ENCODE measurements at regions not wholly inside any gene's neighbourhood (a gene's known extent, or its start where the extent isn't known, plus 50 kb on each side); places are given as distances from the start of the nearest gene placed in this dataset.
"Not testable (repeated sequence)": the region's sequence is repeated elsewhere in the genome, so short reads cannot be mapped to it uniquely, and the experiment has no call there.

DNA sequence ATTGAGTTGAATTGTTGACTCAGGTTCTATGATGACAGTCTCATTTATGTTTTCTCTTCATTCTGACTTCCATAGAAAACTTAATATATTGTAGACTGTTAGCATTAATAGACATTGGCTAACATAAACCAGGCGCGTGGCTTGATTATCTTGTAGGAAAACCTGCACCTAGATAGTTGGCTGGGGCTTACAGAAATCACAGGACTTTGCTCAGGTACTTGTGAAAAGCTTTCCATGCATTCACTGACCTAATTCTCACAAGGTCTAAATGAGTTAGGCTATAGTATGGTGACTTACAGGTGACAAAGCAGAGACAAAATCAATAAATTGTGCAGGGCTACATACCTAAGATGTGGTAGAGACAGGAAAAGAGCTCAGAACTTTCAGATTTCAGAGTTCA is 212.8 kb downstream of the GPAT3 start:
- no peak for DNase-seq (ENCODE audit: extremely low read depth, low read depth, low spot score)

GRCh38 chr4:83738895-83739294 is 203.0 kb downstream of the GPAT3 start:
- DNase-seq (ENCODE audit: extremely low read depth, low read depth, low spot score): no peak

DNA sequence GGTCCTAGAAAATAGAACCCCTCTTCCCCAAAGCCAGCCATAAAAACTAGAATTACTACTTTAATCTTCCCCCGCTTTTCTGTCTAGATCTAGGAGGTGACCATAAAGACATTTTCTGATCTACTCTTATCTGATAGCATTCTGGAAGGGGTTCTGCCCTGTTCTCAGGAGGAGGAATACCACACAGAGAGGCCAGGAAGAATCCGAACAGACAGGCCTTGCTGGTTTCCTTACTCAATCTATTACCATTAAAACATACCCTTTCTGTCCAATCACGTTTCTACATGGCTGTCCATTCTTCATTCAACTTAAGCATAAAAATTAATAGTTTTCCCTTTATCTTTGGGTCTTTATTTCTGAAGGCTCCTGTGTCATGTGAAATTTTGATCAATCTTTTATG is 198.7 kb downstream of the GPAT3 start:
- no peak for DNase-seq (ENCODE audit: extremely low read depth, low read depth, low spot score)

DNA sequence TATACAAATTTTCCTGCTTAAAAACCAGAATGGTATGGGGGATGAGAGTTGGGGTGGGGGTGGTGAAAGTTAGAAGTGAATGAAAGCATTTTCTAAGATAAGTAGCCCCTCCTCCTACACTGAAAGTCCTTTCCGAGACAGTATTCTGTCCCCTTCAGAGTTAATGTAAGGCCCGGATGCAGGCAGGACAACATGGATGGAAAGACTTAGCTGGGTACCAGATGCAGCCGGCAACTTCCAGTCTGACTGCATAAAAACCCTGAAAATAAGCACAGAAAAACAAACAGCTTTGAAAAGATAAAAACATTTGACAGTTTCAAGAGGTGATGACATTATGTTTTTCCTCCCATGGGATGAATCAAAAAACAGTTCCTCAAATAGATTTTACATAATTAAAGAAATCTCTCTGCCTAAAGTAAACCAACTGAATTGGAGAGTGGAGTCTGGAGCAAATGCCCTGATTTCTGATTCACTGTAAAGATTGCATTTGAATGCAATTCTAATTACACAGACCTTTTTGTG is 196.3 kb downstream of the GPAT3 start:
- DNase-seq (ENCODE audit: extremely low read depth, low read depth, low spot score): no peak

DNA sequence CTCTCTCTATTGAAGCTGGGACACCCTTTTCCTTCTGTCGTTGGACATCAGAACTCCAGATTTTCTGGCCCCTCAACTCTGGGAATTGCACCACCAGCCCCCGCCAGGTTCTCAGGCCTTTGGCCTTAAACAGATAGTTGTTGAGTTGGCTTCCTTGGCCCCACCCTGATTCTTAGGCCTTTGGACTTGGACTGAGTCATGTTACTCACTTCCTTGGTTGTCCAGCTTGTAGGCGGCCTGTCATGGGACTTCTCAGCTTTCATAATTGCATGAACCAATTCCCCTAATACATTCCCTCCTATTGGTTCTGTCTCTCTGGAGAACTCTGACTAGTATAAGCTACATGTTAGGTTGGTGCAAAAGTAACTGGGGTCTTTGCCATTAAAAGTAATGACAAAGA is 195.7 kb downstream of the GPAT3 start:
- DNase-seq (ENCODE audit: extremely low read depth, low read depth, low spot score): no peak

GRCh38 chr4:83730958-83731357 is 195.1 kb downstream of the GPAT3 start:
- not testable (repeated sequence) for DNase-seq (ENCODE audit: extremely low read depth, low read depth, low spot score)

DNA sequence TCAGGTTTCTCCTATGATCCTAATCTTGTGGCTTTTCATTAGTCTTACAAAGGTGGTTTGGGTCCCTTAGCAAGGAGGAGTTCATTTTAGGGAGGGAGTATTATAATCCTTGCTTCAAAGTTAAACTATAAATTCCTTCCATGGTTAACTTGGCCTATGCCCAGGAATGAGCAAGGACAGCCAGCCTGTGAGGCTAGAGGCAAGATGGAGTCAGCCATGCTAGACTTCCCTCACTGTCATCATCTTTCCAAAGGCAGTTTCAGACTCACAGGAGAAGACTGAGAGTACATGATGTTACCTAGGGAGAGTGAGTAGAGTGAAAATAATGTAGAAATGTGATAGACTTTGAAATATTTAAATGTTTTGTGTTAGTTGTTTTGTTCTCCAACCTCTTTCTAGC is 192.3 kb downstream of the GPAT3 start:
- no peak for DNase-seq (ENCODE audit: extremely low read depth, low read depth, low spot score)

GRCh38 chr4:83725336-83726085 is 189.6 kb downstream of the GPAT3 start:
- DNase-seq (ENCODE audit: extremely low read depth, low read depth, low spot score): no peak

- DNase-seq (ENCODE audit: extremely low read depth, low read depth, low spot score): no peak
These were observed 188.8 kb downstream of the GPAT3 start for GRCh38 chr4:83724485-83725335.

GRCh38 chr4:83723609-83724008 is 187.7 kb downstream of the GPAT3 start:
- DNase-seq (ENCODE audit: extremely low read depth, low read depth, low spot score): no peak

DNA sequence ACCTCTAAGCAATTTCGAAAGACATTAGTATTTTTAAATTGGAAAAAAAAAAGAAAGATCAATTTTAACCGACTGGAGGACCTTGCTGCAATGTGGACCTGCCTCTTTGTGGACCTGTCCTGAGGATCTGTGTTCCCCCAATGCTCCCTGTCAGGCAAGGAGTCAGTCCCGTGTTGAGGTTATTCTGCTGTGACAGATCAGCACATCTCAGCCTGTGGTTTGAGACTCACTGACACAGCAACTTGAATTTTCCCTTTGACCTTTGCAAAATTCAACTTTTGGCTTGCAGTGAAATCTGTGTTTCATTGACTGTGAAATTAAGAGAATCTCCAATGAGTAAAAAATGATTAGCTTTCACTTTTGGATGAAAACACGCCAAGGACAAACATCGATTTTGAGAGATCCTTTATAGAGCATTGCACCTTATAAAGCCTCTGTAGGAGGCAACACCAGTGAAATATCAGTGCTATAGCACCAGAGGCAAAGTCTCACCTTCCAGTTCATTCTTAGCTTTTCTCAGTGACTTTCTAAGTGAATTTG is 186.9 kb downstream of the GPAT3 start:
- no peak for DNase-seq (ENCODE audit: extremely low read depth, low read depth, low spot score)

- no peak for DNase-seq (ENCODE audit: extremely low read depth, low read depth, low spot score)
These were observed 181.0 kb downstream of the GPAT3 start for GRCh38 chr4:83716874-83717273.

DNA sequence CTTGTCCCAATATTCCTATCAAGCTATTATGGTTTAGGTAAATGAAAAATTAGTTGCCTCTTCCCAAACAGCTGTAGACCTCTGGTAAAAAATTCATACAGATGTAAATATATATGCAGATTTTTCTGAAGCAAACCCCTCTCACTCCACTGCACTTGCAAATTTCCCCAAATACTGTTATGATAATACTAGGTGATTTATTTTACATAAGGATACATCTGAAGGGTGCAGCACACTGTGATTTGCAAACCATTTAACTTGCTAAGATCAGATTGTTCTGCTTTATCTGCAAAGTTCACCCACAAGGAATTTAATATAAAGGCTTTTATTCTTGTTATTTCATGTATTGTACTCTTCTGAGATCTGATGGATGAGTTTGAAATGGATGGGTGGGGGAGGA is 177.0 kb downstream of the GPAT3 start:
- no peak for DNase-seq (ENCODE audit: extremely low read depth, low read depth, low spot score)

GRCh38 chr4:83709627-83710026 is 173.7 kb downstream of the GPAT3 start:
- no peak for DNase-seq (ENCODE audit: extremely low read depth, low read depth, low spot score)

DNA sequence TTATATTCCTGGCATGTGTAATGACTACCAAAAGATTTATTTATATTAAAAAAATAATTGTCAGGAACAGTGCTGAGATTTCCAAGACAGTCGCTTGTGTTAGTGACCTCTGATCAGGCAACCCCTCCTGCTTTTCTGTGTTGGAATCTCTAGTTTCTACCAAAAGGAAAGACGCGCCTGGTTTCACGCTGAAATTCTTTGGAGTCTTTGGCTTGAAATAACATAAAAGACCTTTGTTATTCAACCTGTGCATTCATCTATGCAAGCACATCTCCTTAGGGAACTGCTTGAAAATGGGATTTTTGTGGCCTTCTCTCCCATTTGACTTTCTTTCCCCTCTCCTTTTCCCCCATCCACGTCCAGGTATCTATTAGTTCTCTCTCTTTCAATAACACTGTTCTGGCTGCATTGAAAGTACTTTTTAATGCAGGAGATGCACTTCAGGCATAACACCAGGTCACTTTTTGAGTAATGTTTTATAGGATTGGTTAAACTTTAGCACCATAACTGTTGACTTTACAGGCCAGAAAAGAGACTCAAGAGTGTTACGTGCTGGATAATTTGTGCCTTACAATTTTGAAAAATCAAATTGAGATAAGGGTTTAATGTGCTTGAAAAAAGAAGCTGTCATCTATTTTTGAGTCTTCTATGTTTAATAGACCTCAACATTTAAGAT is 172.7 kb downstream of the GPAT3 start:
- DNase-seq (ENCODE audit: extremely low read depth, low read depth, low spot score): no peak

- DNase-seq (ENCODE audit: extremely low read depth, low read depth, low spot score): no peak
These were observed 168.9 kb downstream of the GPAT3 start for GRCh38 chr4:83704786-83705185.

DNA sequence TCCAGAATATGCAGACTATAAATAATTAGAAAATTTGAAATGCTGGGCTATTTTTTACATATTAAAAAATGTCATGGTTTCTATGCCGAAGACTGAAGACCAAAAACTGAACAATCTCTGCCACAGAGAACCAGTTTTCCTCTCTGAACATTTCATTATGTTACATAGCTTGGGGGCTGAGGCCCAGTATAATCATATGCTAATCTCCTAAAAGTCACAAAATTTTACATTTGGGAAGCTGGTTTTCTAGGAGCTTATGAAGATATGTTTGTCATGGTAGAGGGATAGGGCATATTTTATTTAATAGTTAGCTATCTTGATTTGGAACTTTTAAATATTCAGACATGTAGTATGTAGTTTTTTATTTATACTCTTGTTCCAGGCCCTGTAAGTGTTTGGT is 167.8 kb downstream of the GPAT3 start:
- no peak for DNase-seq (ENCODE audit: extremely low read depth, low read depth, low spot score)

DNA sequence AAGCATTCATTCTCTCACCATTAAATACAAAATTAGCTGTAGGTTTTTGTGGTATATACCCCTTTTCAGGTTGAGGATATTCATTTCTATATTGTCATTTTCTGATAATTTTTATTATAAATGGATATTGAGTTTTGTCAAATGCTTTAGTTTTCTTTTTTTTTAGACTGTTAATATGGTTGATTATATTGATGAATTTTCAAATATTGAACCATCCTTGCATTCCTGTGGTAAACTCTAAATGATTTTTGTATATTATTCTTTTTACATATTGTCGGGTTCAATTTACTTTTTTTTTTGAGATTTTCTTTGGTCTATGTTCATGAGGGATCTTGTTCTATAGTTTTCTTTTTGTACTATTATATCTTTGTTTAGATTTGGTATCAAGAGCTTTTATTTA is 165.1 kb downstream of the GPAT3 start:
- no peak for DNase-seq (ENCODE audit: extremely low read depth, low read depth, low spot score)

GRCh38 chr4:83699358-83699757 is 163.4 kb downstream of the GPAT3 start:
- no peak for DNase-seq (ENCODE audit: extremely low read depth, low read depth, low spot score)

DNA sequence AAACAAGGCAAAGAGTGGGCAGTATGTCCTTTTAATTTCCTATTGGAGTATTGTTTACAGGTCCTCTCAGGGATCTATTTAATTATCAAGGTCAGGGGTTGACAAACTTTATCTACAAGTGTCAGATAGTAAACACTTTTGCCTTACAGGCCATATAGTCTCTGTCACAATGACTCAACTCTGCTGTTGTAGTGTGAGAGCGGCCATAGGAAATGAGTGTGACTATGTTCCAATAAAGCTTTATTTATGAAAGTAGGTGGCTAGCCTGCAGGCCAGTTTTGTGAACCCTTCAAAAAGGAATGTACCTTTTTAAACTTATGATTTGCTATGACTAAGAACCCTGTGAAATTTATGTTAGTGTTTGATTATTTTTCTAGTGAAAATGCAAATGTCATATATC is 156.1 kb downstream of the GPAT3 start:
- no peak for DNase-seq (ENCODE audit: extremely low read depth, low read depth, low spot score)

DNA sequence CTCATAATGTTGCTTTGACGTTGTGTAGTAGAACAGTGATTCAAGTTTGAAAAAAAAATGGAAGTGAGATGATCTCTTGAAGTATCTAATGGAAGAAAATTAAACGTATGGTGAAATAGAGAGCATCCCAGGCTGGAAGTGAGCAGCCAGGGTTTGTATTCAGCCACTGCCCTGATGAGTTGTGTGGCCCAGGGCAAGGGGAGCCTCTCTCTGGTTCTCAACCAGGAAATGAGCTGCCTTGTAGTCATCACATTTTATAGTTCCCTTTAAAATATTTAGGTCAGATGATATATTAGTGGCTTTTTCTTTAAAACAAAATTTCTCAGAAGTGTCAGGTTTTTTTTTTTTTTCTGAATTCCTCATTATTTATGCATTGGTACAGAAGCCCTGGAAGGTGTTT is 150.3 kb downstream of the GPAT3 start:
- no peak for DNase-seq (ENCODE audit: extremely low read depth, low read depth, low spot score)

All from glomerular endothelial cell (primary cell).